ENCODE measurements at regions not wholly inside any gene's neighbourhood (a gene's known extent, or its start where the extent isn't known, plus 50 kb on each side); places are given as distances from the start of the nearest gene placed in this dataset.

DNA sequence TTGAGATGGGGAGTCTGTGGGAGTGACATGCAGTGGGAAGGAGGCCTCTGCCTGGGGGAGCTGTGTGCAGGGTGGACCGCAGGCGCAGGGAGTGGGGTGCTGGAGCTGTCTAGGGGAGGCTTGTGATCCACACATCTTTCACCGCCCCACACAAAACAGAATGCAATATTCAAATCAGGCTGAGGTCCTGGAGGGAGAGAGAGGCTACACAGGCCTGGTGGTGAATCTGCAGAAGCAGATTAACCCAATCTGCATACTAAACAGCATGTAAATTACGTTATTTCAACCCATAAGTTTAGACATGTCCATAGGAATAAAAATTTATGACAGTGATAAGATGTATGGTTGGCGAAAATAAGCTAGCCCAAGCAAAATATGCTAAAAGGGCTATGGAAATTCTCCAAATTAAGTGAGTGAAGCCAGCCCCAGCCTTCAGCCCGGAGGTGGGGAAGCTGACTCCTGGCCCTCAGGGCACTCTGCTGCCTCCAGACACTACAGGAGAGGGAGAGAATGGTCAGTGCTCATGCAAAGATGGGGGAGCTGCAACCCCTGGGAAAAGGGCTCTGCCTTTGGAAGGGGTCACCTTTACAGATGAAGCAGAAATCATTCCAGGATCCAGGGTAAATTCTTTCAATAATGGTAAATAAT lies 156.2 kb upstream of the CTTNBP2NL start:
- TF ChIP-seq, protein P1, sequence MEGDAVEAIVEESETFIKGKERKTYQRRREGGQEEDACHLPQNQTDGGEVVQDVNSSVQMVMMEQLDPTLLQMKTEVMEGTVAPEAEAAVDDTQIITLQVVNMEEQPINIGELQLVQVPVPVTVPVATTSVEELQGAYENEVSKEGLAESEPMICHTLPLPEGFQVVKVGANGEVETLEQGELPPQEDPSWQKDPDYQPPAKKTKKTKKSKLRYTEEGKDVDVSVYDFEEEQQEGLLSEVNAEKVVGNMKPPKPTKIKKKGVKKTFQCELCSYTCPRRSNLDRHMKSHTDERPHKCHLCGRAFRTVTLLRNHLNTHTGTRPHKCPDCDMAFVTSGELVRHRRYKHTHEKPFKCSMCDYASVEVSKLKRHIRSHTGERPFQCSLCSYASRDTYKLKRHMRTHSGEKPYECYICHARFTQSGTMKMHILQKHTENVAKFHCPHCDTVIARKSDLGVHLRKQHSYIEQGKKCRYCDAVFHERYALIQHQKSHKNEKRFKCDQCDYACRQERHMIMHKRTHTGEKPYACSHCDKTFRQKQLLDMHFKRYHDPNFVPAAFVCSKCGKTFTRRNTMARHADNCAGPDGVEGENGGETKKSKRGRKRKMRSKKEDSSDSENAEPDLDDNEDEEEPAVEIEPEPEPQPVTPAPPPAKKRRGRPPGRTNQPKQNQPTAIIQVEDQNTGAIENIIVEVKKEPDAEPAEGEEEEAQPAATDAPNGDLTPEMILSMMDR (IDR thresholded peaks at IDR 0.05; ENCODE audit: extremely low read depth, insufficient read depth, missing control alignments) = no peak
- in situ Hi-C loops (cut with MboI; ENCODE audit: low pct_unique_long_range_greater_than_20kb, low sequenced_read_pairs, unreplicated experiment) = no loop called here
- DNase-seq (ENCODE audit: low spot score) = no peak

DNA sequence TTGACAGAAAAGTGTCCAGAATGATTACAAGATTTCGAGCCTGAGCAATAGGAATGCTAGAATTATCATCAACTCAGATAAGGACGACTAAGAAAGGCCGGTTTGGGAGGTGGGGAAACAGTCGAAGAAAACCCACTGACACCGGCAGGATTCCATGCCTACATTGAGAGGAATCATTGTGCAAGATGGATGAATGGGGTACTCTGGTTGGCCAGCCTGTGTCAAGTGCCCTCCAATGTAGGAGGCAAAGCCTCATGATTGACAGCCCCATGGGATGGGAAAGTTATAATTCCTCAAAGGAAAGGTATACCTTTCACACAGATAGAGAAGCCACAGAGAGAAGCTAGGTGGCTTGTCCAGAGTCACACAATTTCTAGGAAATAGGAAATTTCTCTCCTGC lies 153.5 kb upstream of the CTTNBP2NL start:
- no peak for DNase-seq (ENCODE audit: low spot score)
- in situ Hi-C loops (cut with MboI; ENCODE audit: low pct_unique_long_range_greater_than_20kb, low sequenced_read_pairs, unreplicated experiment) = no loop called here
- TF ChIP-seq, protein P1 (IDR thresholded peaks at IDR 0.05; ENCODE audit: extremely low read depth, insufficient read depth, missing control alignments) = no peak

DNA sequence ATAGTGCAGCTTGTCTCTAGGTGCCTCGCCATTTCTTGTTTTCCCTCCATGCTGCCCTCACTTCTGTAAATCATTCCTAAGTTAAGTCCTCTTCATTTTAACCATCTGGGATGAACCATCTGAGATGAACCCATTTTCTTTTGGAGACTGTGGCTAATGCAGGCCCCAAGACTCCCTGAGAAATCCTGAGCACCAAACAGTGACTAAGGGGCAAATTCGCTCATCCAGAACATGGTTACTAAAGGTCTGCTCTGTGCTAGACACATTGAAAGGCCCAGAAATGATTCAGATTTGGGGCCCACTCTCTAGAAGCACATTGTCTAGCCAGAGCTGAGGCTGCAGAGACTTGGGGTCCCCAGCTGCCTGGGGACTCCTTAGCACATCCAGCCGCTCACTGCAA lies 151.9 kb upstream of the CTTNBP2NL start:
- DNase-seq (ENCODE audit: low spot score) = no peak
- in situ Hi-C loops (cut with MboI; ENCODE audit: low pct_unique_long_range_greater_than_20kb, low sequenced_read_pairs, unreplicated experiment) = no loop called here
- TF ChIP-seq, protein P1 (IDR thresholded peaks at IDR 0.05; ENCODE audit: extremely low read depth, insufficient read depth, missing control alignments) = no peak

DNA sequence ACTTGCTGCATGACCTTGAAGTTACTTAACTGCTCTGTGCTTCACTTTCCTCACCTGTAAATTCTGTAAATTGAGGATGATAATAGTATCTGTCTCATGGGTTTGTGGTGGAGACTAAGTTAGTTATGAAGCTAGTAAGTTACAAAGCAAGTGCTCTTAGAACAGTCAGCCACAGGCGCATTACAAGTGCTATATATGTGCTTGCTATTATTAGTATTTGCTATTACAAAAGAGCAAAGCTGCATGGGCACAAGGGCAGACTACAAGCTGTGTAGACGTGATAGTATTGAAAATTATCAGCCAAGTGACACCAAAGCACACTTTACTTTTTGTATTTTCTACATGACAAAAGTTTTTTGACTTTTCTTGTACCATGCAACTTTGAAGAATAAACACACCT lies 150.9 kb upstream of the CTTNBP2NL start:
- in situ Hi-C loops (cut with MboI; ENCODE audit: low pct_unique_long_range_greater_than_20kb, low sequenced_read_pairs, unreplicated experiment) = no loop called here
- TF ChIP-seq, protein P1 (IDR thresholded peaks at IDR 0.05; ENCODE audit: extremely low read depth, insufficient read depth, missing control alignments) = no peak
- DNase-seq (ENCODE audit: low spot score) = no peak

DNA sequence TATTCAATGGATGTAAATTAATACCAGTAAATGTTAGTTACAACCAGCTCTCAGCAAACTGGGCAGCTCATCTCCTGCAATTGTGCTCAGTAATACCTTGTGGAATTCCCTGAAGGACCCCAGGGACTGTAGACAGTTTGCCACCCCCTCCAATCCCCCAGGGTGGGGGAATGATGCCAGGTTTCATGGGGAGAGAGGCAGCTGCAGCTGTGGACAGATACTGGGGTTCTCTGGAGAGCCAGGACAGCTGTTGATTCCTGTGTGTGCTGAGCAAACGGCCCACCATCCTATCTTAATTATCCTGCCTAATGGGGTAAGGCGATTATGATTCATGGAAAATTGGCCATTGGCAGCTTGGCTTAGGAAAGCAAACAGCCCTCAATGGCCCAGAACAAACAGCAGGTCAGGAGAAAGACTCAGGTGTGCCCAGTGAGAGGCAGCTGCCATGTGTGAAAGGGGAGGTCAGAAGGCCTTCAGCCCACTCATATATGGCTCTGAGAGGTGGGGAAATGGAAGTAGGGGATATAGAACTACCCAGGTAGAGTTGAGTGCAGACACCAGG lies 148.9 kb upstream of the CTTNBP2NL start:
- DNase-seq (ENCODE audit: low spot score) = no peak
- TF ChIP-seq, protein P1 (IDR thresholded peaks at IDR 0.05; ENCODE audit: extremely low read depth, insufficient read depth, missing control alignments) = no peak
- in situ Hi-C loops (cut with MboI; ENCODE audit: low pct_unique_long_range_greater_than_20kb, low sequenced_read_pairs, unreplicated experiment) = no loop called here

DNA sequence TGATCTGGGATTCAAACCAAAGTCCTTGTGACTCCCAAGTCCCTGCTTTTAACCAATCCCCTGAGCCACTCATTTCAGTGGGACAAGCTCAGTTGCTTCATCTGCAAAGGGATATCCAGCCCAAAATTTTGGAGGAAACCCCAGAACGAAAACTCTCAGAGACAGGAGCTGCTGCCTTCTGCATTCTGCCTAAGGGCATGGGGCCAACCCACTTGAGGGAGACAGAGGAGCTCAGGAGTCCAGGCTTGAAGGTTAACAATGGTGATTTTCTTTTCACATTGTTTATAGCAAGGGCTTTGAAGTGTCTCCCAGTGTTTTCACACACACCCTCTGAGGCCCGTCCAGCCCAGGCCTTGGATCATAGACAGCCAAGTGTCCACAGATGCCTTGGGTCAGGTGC lies 148.1 kb upstream of the CTTNBP2NL start:
- TF ChIP-seq, protein P1 (IDR thresholded peaks at IDR 0.05; ENCODE audit: extremely low read depth, insufficient read depth, missing control alignments) = no peak
- no peak for DNase-seq (ENCODE audit: low spot score)
- in situ Hi-C loops (cut with MboI; ENCODE audit: low pct_unique_long_range_greater_than_20kb, low sequenced_read_pairs, unreplicated experiment) = no loop called here

All from GM13977 (cell line).